HepG2 (cell line): ENCODE measurements at regions not wholly inside any gene's neighbourhood (a gene's known extent, or its start where the extent isn't known, plus 50 kb on each side); places are given as distances from the start of the nearest gene placed in this dataset.
A peak's percentile ranks its signal among the peaks of the same experiment; 100 is the strongest.

ENCODE experiments used
- EP300 ChIP-seq, 3 experiments: sonication (generic) in 1 of 3; formaldehyde crosslinking in 1 of 3; IDR thresholded peaks; 2 replicates each; pipeline versions ENCODE4 v1.5.1 to v1.6.1; 2011 to 2020; ENCODE audit warnings: low read depth in 2 of 3, low read length in 2 of 3, borderline replicate concordance in 1 of 3, improper control_type of control experiment in 1 of 3, mild to moderate bottlenecking in 1 of 3, missing genetic modification reagents in 1 of 3, moderate library complexity in 1 of 3
- FOSL1 ChIP-seq: sonication (generic); formaldehyde crosslinking; IDR thresholded peaks from 2 replicates; pipeline ENCODE4 v1.9.0; 2021; ENCODE audit warnings: missing genetic modification reagents, borderline replicate concordance
- GABPA ChIP-seq, 2 experiments: IDR thresholded peaks; 2 replicates each; pipeline ENCODE4 v1.6.1; 2011 to 2016; ENCODE audit warnings: low read depth in 2 of 2, low read length in 1 of 2, missing biosample characterization in 1 of 2, missing genetic modification characterization in 1 of 2
- HIVEP1 ChIP-seq: sonication (generic); formaldehyde crosslinking; IDR thresholded peaks from 2 replicates; pipeline ENCODE4 v1.4.0; 2020; ENCODE audit warnings: mild to moderate bottlenecking, missing genetic modification reagents
- HNF4G ChIP-seq, 2 experiments: sonication (generic) in 1 of 2; formaldehyde crosslinking in 1 of 2; IDR thresholded peaks; 2 replicates each; pipeline versions ENCODE4 v1.4.0 to v1.6.1; 2011 to 2020; ENCODE audit warnings: borderline replicate concordance in 2 of 2, low read depth in 2 of 2, mild to moderate bottlenecking in 2 of 2, low read length in 1 of 2, missing genetic modification reagents in 1 of 2, moderate library complexity in 1 of 2
- KAT8 ChIP-seq: IDR thresholded peaks from 2 replicates; pipeline ENCODE4 v1.6.1; 2016; ENCODE audit warnings: missing genetic modification reagents, missing compliant biosample characterization
- KLF11 ChIP-seq: IDR thresholded peaks from 2 replicates; pipeline ENCODE4 v1.6.1; 2016; ENCODE audit warnings: missing compliant biosample characterization
- PHF21A ChIP-seq: sonication (generic); formaldehyde crosslinking; IDR thresholded peaks from 2 replicates; pipeline ENCODE4 v1.5.0; 2020; ENCODE audit warnings: mild to moderate bottlenecking, missing genetic modification reagents
- REPIN1 ChIP-seq: sonication (generic); formaldehyde crosslinking; IDR thresholded peaks from 2 replicates; pipeline ENCODE4 v1.8.0; 2022; ENCODE audit warnings: missing genetic modification reagents, low read depth, mild to moderate bottlenecking, borderline replicate concordance
- SKI ChIP-seq: fragments of 450-650 bp; IDR thresholded peaks from one replicate; pipeline ENCODE4 v1.6.1; 2018; ENCODE audit warnings: mild to moderate bottlenecking; ENCODE audit not compliant: partially characterized antibody
- SOX6 ChIP-seq, 2 experiments: fragments of 450-650 bp in 1 of 2; sonication (generic) in 1 of 2; formaldehyde crosslinking in 1 of 2; IDR thresholded peaks; 2 replicates each; pipeline versions ENCODE4 v1.4.0 to v1.6.1; 2017 to 2020; ENCODE audit warnings: antibody characterized with exemption in 1 of 2, mild to moderate bottlenecking in 1 of 2, missing genetic modification reagents in 1 of 2
- SP5 ChIP-seq: IDR thresholded peaks from 2 replicates; pipeline ENCODE4 v1.6.1; 2016; ENCODE audit warnings: low read depth, borderline replicate concordance
- TOPORS ChIP-seq: sonication (generic); formaldehyde crosslinking; IDR thresholded peaks from 2 replicates; pipeline ENCODE4 v1.8.0; 2023; ENCODE audit warnings: mild to moderate bottlenecking, missing genetic modification reagents
- ZBTB2 ChIP-seq: sonication (generic); formaldehyde crosslinking; IDR thresholded peaks from 2 replicates; pipeline ENCODE4 v1.8.0; 2022; ENCODE audit warnings: low read depth, missing genetic modification reagents
- ZFP36L2 ChIP-seq: sonication (generic); formaldehyde crosslinking; IDR thresholded peaks from 2 replicates; pipeline ENCODE4 v1.4.0; 2020; ENCODE audit warnings: missing genetic modification reagents
- ZIK1 ChIP-seq: sonication (generic); formaldehyde crosslinking; IDR thresholded peaks from 2 replicates; pipeline ENCODE4 v1.5.0; 2020; ENCODE audit warnings: mild to moderate bottlenecking, low read depth, missing genetic modification reagents, borderline replicate concordance
- ZMYM2 ChIP-seq: sonication (generic); formaldehyde crosslinking; IDR thresholded peaks from 2 replicates; pipeline ENCODE4 v1.8.0; 2022; ENCODE audit warnings: mild to moderate bottlenecking, missing genetic modification reagents
- ZNF274 ChIP-seq: sonication (generic); formaldehyde crosslinking; IDR thresholded peaks from 2 replicates; pipeline ENCODE4 v1.5.1; 2020; ENCODE audit warnings: mild to moderate bottlenecking, missing genetic modification reagents
- ZNF333 ChIP-seq: sonication (generic); formaldehyde crosslinking; IDR thresholded peaks from 2 replicates; pipeline ENCODE4 v1.4.0; 2020; ENCODE audit warnings: mild to moderate bottlenecking, missing genetic modification reagents, borderline replicate concordance
- ZNF34 ChIP-seq: sonication (generic); formaldehyde crosslinking; IDR thresholded peaks from 2 replicates; pipeline ENCODE4 v1.4.0; 2020; ENCODE audit warnings: mild to moderate bottlenecking, missing genetic modification reagents, borderline replicate concordance
- ZNF460 ChIP-seq: sonication (generic); formaldehyde crosslinking; IDR thresholded peaks from 2 replicates; pipeline ENCODE4 v1.5.1; 2020; ENCODE audit warnings: missing genetic modification reagents, mild to moderate bottlenecking, borderline replicate concordance
- ZNF496 ChIP-seq: sonication (generic); formaldehyde crosslinking; IDR thresholded peaks from 2 replicates; pipeline ENCODE4 v1.8.1; 2023; ENCODE audit warnings: mild to moderate bottlenecking, moderate library complexity, missing genetic modification reagents; ENCODE audit not compliant: insufficient replicate concordance
- ZNF619 ChIP-seq: sonication (generic); formaldehyde crosslinking; IDR thresholded peaks from 2 replicates; pipeline ENCODE4 v1.4.0; 2020; ENCODE audit warnings: mild to moderate bottlenecking, missing genetic modification reagents
- ZNF629 ChIP-seq: sonication (generic); formaldehyde crosslinking; conservative IDR thresholded peaks from 2 replicates; pipeline ENCODE4 v1.5.0; 2020; ENCODE audit warnings: missing genetic modification reagents
- ZNF724P ChIP-seq: sonication (generic); formaldehyde crosslinking; IDR thresholded peaks from 2 replicates; pipeline ENCODE4 v1.8.0; 2022; ENCODE audit warnings: missing genetic modification reagents, borderline replicate concordance
- ZNF775 ChIP-seq: sonication (generic); formaldehyde crosslinking; IDR thresholded peaks from 2 replicates; pipeline ENCODE4 v1.4.0; 2020; ENCODE audit warnings: missing genetic modification reagents, mild to moderate bottlenecking, moderate library complexity, borderline replicate concordance
- ZNF83 ChIP-seq: sonication (generic); formaldehyde crosslinking; IDR thresholded peaks from 2 replicates; pipeline ENCODE4 v1.4.0; 2020; ENCODE audit warnings: missing genetic modification reagents, mild to moderate bottlenecking, borderline replicate concordance
- ZNF883 ChIP-seq: sonication (generic); formaldehyde crosslinking; IDR thresholded peaks from 2 replicates; pipeline ENCODE4 v1.5.1; 2020; ENCODE audit warnings: mild to moderate bottlenecking, missing genetic modification reagents; ENCODE audit errors: not compliant biosample characterization

- no peak for TF ChIP-seq REPIN1 (CRISPR knock-in tag)
- TF ChIP-seq SKI = peak; percentile 35
- TF ChIP-seq EP300 (IDR thresholded peaks at IDR 0.05; ENCODE audit: low read depth in 2 of 2, low read length in 2 of 2) = no peak
- no peak for TF ChIP-seq EP300 (CRISPR knock-in tag; IDR thresholded peaks at IDR 0.05; ENCODE audit: borderline replicate concordance)
- TF ChIP-seq ZNF496 (CRISPR knock-in tag) = no peak
- no peak for TF ChIP-seq ZNF619 (CRISPR knock-in tag)
- TF ChIP-seq SOX6 (IDR thresholded peaks at IDR 0.05) = no peak
- TF ChIP-seq SOX6 (CRISPR knock-in tag; IDR thresholded peaks at IDR 0.05) = no peak
- no peak for TF ChIP-seq ZNF460
- TF ChIP-seq ZBTB2 (CRISPR knock-in tag) = no peak; the same call in 1 of the 2 replicates
- peak; percentile 28; the same call in 1 of the 2 replicates for TF ChIP-seq ZNF34 (CRISPR knock-in tag)
- peak; percentile 71; the same call in 1 of the 2 replicates for TF ChIP-seq KAT8 (CRISPR knock-in tag)
- TF ChIP-seq KLF11 (CRISPR knock-in tag) = peak; percentile 33; the same call in 1 of the 2 replicates
- TF ChIP-seq ZNF724P (CRISPR knock-in tag) = 0 out of 2 replicates have a peak, but pooled peaks have one; percentile 62
- TF ChIP-seq ZNF883 (CRISPR knock-in tag) = no peak
- no peak for TF ChIP-seq HNF4G (IDR thresholded peaks at IDR 0.05; ENCODE audit: borderline replicate concordance, low read depth, low read length)
- no peak for TF ChIP-seq HNF4G (CRISPR knock-in tag; IDR thresholded peaks at IDR 0.05; ENCODE audit: borderline replicate concordance, low read depth)
- no peak for TF ChIP-seq HIVEP1 (CRISPR knock-in tag)
- peak; percentile 32; the same call in 1 of the 2 replicates for TF ChIP-seq ZNF83 (CRISPR knock-in tag)
- TF ChIP-seq GABPA (IDR thresholded peaks at IDR 0.05; ENCODE audit: low read depth, low read length) = peak; percentile 76
- peak; percentile 70 for TF ChIP-seq GABPA (CRISPR knock-in tag; IDR thresholded peaks at IDR 0.05; ENCODE audit: low read depth)
- TF ChIP-seq TOPORS (CRISPR knock-in tag) = peak; percentile 49; the same call in 1 of the 2 replicates
- TF ChIP-seq ZNF274 (CRISPR knock-in tag) = no peak
- 0 out of 2 replicates have a peak, but pooled peaks have one; percentile 17 for TF ChIP-seq ZIK1 (CRISPR knock-in tag)
- no peak for TF ChIP-seq SP5 (CRISPR knock-in tag)
- no peak for TF ChIP-seq ZFP36L2
- TF ChIP-seq ZNF629 = no peak
- TF ChIP-seq ZMYM2 (CRISPR knock-in tag) = no peak
- no peak for TF ChIP-seq ZNF333 (CRISPR knock-in tag)
- TF ChIP-seq ZNF775 (CRISPR knock-in tag) = no peak
- TF ChIP-seq PHF21A = no peak
- no peak for TF ChIP-seq FOSL1 (CRISPR knock-in tag)
These were observed 225.1 kb upstream of the C2CD4B start, which contains the start of gene TLN2 (continued) for GRCh38 chr15:62389885-62390790.
